ENCODE measurements at regions not wholly inside any gene's neighbourhood (a gene's known extent, or its start where the extent isn't known, plus 50 kb on each side); places are given as distances from the start of the nearest gene placed in this dataset.

DNA sequence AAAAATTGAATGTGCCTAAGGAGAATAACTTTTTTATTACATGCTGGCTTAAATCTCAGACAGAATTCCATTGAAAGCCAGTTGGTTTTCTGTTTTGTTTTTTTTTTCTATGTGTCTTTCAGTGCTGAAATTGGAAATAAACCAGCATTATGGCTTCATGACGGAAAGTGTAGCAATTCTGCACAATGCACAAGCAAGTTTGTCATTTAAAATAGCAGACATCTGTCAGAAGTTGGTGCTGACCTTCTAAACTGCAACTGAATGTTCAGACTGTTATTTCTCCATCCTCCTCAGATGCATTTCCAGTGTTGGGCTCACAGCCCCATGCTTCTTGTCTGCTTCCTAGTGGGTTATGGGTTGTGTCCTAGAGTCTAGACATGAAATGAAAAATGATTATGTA is 107.2 kb upstream of the LIMCH1 start:
- DNase-seq, result no peak

DNA sequence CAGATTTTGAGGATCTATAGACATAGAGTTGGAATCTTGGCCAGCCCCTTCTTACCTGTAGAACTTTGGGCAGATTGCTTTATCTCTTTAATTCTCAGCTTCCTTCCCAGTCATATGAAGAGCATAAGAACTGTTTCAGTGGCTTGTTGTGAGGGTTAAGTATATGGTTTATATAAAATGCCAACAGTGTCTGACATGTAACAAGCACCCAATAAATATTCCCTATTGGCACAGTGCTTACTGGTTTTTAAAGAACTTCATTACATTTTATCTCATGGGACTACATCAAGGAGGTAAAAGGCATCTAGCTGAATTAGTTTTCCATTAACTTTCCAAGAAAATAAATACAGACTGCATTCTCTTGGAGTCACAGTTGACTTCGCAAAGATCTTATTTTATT is 106.7 kb upstream of the LIMCH1 start:
- no peak for DNase-seq

DNA sequence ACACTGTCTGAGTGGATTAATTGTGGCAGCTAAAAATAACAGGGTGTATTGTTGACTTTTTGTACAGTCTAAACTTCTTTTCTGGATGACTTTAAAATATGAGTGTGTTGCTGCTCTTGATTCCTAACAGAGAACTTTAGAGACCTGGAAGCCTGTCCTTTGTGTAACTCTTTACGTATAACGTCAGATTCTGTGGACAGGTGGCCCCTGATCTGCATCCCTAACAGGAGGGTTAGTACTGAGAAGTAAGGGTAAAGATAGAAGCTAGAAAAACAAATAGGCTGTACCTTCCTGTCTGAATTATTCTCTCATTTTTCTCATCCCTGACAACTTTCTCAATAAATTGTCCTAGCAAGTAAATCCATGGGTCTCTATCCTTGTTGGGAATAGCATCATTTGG is 105.7 kb upstream of the LIMCH1 start:
- no peak for DNase-seq

DNA sequence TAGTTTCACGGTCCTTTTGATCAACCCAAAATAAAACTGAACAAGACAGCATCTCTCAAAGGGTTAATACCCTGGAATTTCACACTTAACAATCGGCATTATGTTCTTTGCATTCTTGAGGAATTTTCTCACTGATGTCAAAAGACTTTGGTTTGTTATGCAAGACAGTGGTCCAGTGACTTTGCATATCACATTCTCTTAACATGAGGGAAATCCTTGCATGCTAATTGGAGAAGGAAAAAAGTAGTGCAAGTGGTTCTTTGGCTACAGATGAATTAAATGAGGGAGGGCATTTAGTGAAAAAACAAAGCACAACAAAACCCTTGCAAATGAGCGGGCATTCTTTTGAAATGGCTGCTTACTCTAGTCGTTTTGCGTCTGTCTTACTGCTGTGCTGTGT is 105.1 kb upstream of the LIMCH1 start:
- DNase-seq, result no peak

DNA sequence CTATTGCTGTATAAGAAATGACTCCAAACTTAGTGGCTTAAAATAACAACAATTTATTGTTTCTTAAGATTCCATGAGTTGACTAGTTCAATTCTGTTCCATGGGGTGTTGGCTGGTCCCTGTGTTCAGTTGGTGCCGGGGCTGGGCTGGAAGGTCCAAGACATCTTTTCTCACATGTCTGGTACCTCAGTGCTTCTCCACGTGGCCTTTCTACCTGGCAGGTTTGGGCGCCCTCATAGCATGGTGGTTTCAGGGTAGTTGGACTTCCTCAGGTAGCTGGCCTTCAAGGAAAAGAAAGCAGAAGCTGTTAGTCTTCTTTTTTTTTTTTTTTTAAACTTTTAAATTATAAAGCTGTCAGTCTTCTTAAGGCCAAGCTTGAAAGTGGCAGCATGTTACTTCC is 104.6 kb upstream of the LIMCH1 start:
- DNase-seq, result no peak

DNA sequence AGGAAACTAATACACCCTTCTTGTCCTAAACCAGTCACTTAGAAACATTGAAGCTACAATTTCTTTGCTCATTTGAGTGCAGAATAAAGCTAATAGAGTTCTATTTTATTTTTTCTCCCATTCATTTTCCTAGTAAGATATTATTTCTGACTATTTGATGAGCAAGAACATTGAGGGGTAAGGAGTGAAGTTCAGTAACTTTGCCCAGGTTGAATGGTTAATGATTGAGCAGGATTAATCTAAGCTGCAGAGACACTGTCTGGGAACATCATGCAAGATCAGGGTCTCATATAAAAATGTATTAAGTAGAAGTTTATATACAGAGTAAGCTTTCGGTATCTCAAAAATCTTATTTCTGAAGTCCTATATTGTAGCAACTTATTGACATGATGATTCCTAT is 102.4 kb upstream of the LIMCH1 start:
- DNase-seq, result no peak

DNA sequence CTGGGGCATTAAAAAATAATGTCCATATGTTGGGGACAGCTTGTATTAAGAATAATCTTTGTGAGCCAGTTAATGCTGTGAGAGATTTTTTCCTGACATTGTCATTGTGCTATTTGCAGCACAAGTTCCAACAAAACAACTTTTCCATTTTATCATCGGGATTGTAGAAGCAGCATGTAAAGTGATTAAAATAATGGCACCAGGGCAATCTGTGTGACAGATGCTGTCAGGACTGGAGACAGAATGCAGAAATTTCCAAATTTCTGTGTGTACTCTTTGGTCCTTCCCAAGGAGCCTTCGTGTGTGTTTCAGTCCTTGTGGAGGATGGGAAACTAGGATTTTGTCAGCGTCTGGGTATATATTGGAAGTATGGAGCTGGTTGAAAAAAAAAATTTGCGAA is 101.5 kb upstream of the LIMCH1 start:
- no peak for DNase-seq

DNA sequence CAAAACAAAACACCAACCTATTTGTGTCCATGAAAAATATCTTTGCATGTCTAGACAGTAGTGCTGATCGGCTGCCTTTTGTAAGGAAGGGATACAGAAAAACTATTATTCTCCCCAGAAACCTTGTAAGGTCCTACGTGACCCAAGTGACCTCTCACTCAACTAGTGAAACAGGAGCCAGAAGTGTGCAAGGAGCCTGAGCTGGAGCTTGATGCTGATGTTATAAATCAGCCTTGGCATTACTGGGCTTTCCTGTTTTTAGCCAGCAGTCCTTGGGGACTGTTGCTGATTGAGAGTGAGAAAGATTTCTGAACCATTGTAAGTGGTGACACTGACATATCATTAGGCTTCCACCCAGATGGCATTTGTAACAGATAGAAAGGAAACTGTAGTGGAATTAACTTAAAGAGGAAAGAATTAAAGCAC is 100.8 kb upstream of the LIMCH1 start:
- no peak for DNase-seq

DNA sequence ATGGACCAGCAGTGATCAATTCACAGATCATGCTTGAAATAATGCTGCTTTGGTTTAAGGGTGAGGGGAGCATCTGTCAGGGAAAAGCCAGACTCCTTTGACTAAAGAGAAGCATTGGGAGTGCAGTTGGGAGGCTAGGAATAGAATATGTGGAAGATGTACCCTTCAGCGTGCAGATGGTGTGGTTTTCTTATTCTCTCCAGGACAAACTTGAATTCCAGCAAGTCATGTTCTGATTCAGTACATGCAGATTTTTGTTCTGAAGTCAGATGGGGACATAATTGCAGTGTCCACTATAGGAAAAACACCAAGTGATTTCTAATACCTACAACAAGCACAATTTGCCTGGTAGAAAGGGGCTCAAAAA is 99.0 kb upstream of the LIMCH1 start:
- no peak for DNase-seq

DNA sequence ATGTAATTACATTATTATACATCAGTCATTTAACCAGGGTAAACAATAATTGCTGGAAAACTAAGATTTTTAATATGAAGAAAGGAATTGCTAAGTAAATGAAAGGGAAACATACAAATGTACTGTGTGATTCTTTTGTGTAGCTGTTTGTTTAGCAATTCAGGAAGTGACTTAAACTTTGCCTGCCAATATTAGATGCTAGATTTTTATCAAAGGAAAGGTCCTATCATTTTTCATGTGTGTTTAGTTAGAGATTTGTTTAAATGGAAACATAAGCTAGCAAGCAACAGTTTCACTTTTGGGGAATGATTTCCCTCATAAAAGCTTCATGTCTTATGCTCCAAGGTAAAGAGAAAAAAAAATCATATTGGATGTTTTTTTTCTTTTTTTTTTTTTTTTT is 95.1 kb upstream of the LIMCH1 start:
- peak; percentile 52 for DNase-seq

DNA sequence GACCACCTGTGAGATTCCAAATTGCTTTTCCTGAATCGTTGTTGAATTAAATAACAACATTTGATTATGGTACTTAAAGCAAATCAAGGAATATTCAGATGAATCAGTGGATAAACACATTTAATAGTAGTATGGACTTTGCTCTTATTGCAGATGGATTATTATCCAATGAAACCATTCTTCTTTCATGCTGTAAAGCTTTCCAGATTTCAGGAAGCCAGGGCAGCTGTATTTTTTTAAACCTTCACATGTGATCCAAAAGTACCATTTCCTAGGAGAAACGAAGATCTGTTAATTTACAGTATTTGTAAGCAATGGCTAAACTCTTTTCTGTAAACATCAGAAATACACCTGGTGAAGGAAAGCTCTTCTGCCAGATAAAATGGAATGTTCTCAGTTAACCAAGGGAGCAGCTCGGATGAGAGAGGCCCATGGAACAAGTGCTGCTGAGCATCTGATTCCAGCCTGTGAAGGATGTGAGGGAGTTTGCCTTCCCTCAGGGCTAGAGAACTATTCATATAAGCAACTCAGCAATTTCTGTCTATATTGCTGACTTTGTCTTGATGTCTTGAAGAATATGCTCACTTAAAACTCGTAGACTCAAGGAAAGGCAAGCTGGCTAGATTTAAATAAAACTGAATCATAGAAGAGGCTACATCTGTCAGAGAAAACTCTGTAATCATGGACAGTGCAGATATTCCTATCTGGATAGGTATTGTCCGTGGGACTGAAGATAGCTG is 94.4 kb upstream of the LIMCH1 start:
- peak; percentile 22 for DNase-seq

DNA sequence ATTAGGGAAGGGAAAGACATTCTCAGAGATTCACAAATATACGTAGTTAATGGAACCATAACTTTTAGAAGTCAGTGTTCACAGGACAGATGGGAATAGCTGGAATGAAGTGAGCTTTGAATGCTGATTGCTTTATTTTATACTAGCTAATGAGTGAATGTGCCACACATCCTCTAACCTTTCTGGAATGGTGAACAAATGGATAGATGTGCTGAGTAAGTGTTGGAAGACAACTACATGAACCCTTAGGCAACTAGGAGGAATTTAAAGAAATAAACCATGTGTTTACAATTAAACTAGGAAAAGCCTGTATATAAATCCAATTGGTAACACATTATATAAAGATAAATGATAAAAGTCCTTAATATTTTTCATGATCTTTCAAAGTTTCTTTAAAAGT is 91.6 kb upstream of the LIMCH1 start:
- no peak for DNase-seq

DNA sequence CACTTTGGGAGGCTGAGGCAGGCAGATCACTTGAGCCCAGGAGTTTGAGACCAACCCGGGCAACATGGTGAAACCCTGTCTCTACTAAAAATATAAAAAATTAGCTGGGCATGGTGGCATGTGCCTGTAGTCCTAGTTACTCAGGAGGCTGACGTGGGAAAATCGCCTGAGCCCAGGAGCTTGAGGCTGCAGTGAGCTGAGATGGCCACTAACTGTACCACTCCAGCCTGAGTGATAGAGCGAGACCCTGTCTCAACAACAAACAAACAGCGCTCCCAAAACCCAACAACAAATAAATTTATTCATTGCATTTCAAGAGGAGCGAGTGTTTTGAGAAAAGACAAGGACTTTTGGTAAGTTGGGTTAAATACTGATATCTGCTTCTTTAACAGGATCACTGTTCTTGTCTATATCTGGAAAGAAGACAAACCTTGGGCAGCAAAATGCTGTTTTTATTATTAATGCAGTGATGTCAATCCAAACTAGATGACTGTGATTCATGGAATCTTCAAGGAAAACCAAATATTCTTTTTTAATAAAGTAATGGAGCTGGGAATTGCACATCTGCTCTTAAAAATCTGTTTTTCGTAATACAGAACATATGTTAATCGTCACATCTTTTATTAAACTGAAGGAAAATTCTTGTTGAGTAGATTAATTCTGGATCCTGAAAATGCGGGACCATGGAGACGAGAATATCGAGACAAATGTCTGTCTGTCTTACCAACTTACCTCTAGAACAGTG is 90.8 kb upstream of the LIMCH1 start:
- no peak for DNase-seq

DNA sequence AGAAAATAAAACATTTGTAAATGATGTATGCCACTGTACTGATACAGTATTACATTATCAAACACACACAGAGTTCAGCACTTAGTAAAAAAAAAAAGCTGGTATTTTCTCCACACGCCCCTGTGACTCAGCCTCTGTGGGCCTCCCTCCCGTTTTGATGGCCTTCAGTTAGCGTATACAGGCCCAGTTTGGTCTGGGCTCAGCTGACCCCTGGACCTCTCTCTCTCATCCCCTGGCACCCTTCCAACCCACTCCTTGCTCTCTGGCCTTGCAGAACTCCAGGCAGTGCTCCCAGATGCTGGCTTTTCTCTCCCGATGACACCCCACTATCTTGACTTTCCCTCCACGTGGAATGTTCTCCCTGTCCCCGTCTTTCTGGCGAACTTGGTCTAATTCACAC is 89.0 kb upstream of the LIMCH1 start:
- DNase-seq, result no peak

DNA sequence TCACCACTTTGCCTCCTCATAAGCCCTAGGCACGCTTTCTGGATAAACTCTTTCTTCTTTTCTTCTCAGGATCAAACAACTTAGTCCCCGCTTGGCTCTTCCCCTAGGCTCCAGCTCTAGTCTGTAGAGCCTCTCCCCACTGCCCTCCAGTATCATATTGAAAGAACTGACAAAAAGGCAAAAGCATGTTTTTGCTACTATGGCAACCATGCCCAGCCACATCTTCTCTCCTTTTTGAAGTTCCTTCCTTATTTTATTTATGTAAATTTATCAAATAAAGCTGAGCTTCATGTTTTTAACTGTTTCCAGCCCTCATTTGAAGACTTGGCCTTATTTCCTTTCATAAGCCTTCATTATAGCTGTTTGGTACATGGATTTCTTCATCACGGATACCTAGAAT is 86.0 kb upstream of the LIMCH1 start:
- DNase-seq, result no peak

DNA sequence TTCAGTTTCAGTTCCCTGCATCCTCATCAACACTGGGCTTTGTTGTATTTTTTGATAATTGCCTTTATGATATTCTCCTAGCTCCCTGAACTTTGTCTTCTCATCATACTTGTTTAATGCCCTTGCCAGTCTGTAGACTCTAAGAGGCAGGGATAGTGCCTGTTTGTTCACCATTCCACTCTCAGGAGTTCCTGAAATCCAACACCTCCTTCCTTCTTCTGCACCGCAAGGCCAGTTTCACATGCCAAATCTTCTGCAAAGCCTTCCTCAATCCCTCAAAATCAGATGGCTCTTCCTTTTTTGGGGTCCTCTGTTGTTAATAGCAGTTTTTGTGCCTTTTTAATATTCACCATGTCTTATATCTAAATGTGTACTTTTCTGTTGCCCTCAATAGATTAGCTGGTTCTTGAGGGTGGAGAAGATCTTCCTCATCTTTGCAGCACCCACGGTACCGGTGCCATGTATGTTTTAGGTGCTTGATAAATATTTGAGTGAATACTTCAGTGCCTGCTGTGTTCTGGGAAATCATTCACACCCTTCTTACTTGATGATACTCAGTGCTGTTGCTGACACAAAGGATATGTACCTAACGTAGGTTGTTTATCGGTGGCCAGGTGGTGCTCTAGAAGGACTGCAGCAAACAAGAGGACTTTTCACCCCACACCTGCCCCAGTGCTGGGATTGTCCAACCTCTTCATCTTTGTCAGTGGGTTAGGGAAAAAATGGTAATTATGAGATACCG is 85.3 kb upstream of the LIMCH1 start:
- no peak for DNase-seq

DNA sequence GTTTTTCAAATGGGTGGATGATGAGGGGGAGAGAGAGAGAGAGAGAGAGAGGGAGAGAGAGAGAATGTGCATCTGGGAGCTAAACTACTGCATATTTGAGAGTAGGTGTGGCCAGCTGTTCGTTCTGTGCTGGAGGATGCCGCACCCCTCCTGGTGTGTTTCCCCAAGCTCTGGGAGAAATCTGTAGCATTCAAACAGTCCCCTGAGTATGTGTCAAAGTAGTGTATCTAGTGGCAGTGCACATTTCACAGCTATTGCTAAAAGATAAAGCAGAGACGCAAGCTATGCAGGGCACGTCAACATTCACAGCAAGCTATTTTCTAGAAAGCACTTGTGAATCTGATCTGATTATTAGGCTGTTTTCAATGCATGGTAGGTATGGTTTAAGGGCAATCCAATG is 83.5 kb upstream of the LIMCH1 start:
- DNase-seq, result no peak

DNA sequence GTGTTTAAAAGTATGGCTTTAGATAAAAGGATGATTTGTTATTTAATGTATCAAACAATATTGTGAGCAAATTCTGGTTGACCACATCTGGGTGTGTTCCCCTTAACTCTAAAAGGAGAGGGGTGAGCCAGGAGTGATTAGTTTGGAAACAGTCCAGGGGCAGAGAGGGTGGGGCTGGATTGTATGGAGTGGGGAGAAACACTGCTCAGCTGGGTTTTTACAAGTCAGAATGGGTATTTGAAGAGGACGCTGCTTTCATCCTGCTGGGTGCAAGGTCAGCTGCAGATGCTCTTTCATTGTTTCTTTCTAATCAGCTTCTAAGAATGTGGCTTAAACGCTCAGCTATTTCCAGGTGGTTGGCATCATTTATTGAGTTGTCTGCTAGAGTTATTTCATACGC is 82.8 kb upstream of the LIMCH1 start:
- DNase-seq, result peak; percentile 64

DNA sequence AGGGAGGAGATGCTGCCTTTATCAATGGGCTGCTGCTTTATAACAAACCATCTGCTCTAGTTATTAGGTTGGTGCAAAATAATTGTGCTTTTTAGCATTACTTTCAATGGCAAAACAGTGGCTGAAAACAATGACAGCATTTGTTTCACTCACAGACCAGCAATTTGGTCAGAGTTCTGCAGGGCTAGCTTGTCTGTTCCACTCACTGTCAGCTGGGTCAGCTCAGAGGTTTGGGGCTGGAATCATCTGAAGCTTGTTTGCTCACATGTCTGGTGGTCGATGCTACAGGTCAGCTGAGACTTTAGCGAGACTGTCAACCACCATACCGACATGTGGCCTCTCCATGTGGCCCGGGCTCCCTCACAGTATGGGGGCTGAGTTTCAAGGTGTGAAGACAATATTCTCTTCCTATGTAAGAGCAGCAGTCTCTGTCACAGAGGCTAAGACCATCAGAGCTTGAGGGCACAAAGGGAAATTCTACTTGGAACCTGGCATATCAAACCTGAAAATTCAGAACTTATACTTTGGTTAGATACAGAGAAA is 81.3 kb upstream of the LIMCH1 start:
- DNase-seq, result no peak

DNA sequence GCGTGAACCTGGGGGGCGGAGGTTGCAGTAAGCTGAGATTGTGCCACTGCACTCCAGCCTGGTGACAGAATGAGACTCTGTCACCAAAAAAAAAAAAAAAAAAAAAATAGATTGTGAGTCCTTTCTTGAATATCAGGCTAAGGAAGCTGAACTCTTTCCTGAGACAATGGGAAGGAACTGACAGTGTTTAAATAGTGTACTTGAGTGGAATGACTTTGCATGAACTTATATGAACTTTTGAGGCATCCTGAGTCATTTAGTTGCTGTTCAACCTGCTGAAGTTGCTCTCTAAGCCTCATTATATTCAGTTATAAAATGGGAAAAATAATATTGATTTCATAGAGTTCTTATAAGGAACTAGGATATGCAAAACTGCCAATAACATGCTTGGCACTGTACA is 79.3 kb upstream of the LIMCH1 start:
- no peak for DNase-seq

DNA sequence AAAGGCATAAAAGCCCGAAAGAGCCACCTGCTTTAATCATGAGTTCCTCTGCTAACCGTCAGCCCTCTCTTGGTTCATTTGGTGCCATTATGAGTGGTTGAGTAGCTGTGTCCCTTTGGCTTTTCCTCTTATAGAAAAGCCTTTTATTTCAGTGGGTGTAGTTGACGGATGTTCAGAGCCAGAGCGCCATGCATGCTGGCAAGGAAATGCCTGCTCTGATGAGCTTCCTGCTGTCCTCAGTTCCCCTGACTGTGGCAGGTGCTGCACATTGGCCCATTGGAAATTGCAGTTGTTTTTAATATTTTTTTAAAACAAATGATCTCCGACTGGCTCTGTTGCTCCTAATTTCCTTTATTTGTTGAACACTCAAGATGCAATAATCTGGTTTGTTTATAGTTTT is 77.3 kb upstream of the LIMCH1 start:
- DNase-seq, result no peak

DNA sequence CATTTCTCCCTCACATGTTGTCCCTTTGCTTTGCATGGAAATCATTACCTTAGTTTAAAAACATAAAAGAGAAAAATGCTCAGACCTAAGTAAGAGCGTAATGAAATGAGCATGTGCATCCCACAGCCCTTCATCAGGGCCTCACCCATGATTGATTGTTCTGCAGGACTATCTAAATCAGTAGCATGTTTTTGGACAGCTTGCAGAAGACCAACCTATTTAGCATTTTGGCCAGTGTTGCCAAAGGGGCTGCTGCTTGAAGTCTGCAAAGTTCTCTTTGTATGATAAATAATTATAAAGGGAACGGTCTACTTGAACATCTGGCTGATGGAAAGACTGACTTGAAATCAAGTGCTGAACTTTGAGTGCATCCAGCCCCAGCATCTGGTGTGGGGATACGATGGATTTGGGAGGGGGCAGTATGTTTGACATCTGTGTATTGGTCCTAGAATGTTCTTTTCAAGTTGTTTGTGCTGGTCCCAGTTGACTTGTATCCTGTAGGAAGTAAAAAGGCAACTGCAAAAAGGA is 76.1 kb upstream of the LIMCH1 start:
- no peak for DNase-seq

DNA sequence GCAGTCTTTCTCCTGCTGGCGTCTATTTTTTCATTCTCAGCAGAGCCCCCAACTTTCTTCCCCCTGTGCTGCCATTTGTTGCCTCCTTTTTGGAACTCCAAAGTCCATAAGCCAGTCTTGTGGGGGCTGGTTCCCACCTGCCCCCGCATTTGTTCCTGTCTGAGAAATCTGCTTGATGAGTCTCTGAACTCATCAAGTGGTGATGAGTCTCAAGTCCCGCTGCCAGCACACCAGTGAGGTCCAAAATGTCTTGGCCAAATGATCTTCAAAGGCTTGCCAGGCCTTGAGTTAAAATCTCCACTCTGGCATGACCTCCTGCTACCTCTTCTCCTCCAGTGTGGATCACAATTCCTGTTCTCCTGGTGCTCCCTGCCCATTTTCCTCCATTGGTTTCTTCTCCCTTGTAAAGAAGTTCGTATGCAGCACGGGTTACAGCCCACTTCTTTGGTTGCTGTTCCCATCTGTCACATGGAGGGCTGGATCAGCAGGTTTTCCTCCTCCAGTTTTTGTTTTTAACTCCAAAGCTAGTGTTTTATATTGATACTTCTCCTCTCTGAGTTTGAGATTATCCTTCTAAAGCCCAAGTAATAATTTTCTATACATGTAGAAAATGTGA is 72.7 kb upstream of the LIMCH1 start:
- DNase-seq, result no peak
